HG03159 (cell line): ENCODE measurements at regions not wholly inside any gene's neighbourhood (a gene's known extent, or its start where the extent isn't known, plus 50 kb on each side); places are given as distances from the start of the nearest gene placed in this dataset.

ENCODE experiments used
- ATAC-seq: cut with Tn5 transposase; IDR thresholded peaks from one replicate; pipeline ENCODE4 v1.9.1; 2021; ENCODE audit warnings: mild to moderate bottlenecking, moderate library complexity; ENCODE audit not compliant: unreplicated experiment

DNA sequence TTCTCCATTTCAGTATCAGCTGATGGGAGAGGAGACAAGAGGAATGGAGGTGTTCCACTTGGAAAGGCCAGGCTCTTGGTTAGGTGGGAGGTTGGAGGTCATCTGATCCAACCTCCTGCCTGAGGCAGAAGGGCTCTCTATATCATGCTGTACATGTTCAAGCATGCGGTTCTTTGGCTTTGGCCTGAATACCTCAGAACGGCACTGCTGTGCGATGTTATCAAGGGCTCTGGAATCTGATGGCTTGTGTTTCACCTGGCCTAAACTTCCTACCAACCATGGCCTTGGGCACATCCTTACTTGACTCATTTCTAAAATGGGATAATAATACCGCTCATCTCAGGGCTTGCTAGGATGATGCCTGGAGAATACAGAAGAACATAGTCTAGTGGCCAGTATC is 90.1 kb upstream of the FAM169A start:
- ATAC-seq: no peak

DNA sequence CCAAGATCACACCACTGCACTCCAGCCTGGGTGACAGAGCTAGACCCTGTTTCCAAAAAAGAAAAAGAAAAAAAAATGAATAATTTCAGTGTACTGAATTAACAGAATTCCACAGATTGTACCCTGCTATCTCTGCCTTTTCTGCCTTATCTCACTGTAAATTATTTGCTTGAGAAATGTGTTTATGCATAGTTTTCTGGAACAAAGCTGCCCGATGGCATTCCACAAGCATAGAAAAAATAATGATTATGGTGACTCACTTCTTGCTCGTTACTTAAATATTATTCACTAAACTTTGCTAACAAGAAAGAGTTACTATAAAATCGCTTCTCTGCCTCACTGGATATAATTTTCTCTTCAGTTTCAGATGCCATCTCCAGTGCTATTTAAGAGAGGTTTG is 88.7 kb upstream of the FAM169A start:
- no peak for ATAC-seq

DNA sequence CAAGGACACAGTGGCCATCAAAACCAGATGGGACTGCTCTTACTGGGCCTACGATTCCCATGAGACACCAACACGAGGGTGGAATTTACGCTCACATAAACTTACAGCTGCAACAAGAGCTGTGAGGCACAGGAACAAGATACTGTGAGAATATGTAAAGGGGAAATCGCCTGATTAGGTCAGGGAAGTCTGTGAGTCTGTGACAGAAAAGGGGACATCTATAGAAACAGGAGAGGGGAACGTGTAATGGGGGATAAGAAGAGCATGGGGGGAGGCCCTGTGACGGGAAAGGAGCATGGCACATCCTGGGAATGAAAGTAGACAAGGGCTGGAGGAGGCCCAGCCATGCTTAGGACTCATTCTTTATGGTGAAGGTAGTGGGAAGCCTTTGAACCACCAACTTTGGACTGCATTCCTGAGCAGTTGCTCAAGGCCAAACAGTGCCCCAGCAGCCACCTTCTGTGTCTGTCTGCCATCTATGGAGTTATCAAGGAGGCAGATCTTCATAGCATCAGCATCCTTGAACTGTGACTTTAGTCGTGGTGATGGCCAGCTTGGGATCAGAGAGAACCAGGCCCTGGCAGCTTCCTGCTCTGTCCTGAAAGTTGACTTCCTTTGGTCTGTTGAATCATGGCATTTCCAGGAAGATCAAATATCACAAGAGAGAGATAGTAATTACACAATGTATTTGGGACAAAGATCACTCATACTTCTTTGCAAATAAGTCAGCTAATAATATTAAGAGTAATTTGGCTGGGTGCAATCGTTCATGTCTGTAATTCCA is 87.9 kb upstream of the FAM169A start:
- ATAC-seq: no peak

DNA sequence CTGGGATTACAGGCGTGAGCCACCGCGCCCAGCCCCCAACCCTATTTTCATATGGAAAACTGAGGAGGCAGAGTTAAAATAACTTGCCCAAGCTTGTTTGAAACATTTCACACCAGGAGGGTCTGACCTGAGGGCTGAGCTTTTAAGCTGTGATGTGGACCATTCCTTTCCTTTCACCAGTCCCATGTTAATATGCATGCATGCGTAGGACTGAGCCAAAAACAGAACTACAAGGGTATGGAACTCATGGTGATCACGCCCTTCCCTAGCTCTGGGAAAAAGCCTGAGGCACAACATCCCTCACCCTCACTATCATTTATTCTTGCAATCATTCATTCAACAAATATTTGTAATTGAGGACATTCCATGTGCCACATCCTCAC is 87.4 kb upstream of the FAM169A start:
- ATAC-seq: no peak

DNA sequence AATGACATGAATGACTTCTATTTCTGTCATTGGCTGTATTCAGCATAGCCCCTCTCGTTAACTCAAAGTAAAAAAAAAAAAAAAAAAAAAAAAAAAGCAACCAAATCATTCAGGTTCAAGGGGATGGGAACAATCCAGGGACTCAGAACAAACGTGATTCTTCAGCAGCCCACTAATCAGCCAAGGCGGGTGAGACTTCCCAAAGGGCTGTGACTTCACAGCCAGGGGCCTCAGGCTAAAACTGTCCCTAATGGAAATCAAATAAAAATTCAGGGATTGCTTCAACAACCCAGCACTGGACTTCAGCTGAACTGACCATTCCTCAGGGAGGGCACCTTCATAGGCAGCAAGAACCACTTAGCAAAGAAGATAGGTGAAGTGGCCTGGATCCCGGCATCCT is 86.2 kb upstream of the FAM169A start:
- ATAC-seq: no peak

DNA sequence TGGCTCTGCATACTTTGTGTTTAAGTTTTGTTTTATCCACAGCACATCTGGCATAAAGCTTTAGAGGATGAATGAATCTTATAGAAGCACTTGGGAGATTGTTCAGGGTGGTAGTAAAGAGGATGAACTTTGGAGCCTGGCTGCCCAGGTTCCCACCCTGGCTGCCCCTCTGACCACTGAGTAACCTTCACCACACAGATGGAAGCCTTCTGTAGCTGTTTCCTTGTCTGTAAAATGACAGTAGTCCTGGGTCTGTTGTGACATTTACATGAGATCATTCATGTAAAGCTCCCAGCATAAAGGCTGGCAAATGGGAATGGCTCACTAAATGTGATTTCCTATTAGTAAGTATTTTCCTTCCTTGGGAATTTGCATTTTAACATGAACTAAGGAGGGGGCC is 85.7 kb upstream of the FAM169A start:
- no peak for ATAC-seq

DNA sequence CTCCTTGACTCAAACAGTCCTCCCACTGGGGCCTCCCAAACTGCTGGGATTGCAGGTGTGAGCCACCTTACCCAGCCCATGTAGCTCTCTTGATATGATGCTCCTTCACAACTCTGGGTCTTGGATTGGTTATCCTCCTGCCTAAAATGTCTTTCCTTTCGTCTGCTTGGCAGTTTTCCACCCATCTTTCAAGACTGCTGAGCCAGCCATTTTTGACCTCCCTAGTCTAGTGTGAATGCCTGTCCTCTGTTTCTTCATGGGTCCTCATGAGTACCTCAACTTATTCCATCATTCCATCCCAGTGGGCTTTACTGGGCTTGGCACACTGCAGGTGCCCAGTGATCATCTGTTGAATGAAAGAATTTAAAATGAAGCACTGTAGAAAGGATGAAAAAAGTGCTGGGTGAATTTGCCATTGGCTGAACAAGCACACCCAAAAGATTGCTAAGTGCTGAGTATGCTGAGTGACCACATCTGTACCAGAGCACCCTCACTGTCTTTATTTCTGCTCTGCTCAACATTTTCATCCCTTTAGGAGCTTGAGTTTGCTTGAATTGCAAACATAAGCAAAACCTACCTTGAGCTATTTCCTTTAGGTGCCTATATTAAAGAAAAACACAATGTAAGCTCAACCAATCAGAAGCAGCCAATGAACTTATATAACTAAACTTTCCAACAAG is 84.8 kb upstream of the FAM169A start:
- no peak for ATAC-seq

DNA sequence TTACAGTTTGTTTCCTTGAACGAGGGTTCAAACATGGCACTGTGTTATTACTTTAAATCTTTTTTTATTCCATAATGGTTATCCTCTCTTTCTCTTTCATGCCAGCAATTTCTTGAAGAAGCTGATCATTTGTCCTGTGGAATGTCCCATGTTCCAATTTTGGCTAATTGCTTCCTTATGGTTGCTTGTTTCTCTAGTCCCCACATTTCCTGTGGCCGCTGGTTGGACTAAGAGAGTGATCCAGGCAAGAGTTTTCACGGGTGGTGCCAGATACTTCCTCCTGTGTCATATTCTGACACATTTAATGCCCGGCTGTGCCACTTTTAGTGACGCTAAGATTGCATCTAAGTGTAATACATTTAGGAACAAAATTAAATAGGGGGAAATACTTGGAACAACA is 83.8 kb upstream of the FAM169A start:
- ATAC-seq: no peak

DNA sequence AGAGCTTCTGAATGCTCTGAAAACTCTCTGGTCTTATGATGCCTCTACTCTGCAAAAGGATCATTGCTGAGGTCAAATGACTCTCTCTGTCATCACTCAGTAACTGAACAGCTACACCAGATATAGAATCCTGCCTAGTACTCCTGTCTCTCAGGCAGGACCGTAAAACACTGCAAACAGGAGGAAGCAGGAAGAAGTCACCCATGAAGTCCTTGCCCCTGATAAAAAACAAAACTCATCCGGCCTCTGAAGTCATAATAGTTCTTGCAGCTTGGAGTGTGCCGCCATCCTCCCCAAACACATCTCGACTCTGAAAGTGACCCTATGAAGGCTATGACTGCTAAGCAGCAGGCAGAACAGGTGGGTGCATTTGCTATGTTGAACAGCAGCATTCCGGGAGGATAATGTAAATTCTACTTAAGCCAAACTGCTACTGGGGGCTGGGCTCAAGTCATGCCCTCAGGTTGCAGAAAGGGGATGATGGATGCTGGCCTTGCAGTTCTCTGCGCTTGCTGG is 81.9 kb upstream of the FAM169A start:
- no peak for ATAC-seq

DNA sequence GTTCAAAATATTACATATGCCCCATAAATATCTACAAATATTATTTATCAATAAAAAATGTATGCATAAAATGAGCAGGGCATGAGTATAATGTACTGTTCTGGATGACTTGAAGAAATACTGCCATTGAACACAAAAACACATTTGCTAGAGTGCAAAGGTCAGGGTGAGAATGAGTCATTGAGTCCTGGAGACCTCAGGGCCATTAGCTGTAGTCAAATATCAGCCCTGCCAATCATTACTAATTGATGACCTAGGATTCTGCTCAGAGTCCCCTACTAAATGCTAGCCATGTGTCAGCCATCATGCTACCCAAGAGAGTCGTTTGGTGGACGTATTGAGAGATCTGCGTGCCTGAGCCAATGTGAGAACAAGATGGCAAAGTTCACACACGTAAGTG is 80.3 kb upstream of the FAM169A start:
- no peak for ATAC-seq

DNA sequence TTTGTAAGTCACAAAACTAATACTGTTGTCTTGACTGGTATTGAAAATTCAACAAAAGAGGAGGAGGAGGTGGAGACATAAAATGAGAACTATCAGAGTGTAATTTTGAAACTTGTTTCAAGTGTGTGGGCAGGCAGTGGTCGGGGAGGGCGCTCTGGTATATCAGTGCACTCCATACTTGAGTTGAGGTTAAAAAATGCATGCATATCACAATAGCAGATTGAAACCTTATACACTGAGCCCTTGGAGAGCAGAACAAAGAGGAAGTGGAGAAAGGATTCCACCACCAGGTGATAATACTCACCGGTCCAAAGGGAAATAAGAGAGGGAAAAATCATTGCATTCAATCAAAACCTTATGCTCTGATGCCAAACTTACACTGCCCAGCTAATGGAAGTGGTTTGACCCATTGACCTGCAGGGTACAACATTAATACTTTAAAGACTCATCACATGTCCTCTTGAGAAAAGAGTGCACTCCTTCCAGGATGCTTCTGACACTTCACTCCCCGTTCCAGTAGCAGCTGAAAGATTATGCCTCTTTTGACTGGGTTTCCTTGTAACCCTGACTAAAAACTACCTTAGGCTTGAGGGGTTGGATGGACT is 79.5 kb upstream of the FAM169A start:
- ATAC-seq: peak; percentile 56

DNA sequence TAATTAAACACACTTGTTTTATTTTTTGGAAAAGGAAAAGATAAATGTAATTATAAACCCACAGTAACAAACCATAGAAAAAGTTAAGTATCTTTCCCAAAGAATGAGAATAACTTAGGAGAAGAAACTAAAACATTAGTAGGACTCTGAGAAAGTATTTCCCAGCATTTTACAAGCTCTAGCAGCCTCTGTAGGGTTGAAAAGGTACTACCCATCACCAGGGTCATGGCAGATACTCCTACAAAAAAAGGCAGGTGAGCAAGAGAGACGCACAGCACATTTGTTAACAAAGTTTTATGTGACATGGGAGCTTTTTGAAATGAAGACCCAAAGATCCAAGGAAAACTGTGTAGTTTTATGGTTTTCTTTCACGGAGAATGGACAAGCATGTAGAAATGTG is 77.7 kb upstream of the FAM169A start:
- ATAC-seq: no peak

DNA sequence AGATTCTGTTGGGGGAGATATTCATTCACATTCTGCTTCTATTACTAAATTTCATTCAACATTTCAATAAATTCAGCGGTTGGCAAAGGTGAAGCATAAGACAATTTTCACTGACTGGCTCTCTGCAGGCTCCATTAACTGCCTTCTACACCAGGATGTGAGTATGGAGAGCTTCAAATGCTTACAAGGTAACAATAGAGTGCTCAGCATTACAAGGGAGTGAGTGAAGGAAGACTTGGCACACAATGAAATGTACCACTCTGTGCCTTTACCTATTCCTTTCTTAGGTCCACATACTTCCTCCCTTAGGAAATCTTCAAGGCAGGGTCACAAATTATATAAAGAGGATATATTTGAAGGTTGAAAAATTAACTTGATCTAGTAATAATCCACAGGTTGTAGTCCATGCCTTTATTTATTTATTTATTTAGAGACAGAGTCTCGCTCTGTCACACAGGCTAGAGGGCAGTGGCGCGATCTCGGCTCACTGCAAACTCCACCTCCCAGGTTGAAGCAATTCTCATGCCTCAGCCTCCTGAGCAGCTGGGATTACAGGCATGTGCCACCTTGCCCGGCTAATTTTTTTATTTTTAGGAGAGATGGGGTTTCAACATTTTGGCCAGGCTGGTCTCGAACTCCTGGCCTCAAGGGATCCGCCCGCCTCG is 76.6 kb upstream of the FAM169A start:
- no peak for ATAC-seq

DNA sequence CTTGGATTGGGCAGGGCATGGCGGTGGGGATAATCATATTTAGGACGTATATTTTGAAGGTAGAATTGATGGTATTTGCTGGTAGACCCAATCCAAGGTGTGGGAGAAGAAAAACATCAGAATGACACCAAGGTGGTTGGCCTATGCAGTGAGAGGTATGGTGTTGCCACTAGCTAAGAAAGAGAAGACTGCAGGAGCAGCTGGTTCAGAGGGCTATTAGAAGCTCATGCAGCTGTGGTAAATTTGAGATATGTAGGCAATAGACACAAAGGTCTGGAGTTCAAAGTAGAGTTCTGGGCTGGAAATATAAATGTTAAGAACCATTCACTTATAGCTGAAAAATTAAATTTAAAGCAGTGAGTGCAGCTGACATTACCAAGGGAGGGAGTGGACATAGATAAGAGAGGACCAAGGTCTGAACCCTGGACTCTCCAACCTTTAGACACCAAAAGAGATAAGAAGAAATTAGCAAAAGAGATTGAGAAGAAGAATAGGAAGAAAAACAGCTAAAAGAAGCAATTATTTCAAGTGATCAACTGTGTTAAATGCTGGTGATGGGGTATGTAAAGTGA is 74.7 kb upstream of the FAM169A start:
- no peak for ATAC-seq

DNA sequence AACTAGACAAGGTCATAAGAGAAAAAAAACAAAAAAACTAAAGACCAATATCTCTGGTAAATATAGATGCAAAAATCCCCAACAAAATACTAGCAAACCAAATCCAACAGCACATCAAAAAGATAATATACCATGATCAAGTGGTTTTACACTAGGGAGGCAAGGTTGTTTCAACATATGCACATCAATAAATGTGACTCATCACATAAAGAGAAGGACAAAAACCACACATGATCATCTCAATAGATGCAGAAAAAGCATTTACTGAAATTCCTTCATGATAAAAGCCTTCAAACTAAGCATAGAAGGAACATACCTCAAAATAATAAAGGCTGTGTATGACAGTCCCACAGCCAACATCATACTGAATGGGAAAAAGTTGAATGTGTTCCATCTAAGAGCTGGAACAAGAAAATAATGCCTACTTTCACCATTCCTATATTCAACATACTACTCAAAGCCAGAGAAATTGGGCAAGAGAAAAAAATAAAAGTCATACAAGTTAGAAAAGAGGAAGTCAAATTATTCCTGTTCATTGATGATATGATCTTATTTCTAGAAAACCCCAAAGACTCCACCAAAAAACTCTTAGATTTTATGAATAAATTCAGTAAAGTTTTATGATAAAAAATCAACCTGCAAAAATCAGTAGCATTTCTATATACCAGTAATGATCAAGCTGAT is 72.2 kb upstream of the FAM169A start:
- no peak for ATAC-seq

DNA sequence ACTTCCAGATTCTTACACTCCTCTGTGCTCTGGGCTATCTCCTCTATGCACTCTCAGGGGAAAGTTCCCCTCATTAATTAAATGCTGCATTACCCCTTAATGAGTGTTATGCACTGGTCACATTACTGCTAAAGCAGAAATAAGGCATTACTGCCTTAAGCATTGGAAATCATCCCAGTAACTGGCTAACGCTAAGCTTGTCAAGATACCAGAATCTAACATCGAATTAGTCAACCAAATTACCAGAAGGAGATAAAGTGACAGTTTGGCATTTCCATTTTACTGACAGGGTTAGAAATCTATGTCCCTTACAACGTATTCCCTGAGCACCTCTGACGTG is 69.5 kb upstream of the FAM169A start:
- no peak for ATAC-seq

DNA sequence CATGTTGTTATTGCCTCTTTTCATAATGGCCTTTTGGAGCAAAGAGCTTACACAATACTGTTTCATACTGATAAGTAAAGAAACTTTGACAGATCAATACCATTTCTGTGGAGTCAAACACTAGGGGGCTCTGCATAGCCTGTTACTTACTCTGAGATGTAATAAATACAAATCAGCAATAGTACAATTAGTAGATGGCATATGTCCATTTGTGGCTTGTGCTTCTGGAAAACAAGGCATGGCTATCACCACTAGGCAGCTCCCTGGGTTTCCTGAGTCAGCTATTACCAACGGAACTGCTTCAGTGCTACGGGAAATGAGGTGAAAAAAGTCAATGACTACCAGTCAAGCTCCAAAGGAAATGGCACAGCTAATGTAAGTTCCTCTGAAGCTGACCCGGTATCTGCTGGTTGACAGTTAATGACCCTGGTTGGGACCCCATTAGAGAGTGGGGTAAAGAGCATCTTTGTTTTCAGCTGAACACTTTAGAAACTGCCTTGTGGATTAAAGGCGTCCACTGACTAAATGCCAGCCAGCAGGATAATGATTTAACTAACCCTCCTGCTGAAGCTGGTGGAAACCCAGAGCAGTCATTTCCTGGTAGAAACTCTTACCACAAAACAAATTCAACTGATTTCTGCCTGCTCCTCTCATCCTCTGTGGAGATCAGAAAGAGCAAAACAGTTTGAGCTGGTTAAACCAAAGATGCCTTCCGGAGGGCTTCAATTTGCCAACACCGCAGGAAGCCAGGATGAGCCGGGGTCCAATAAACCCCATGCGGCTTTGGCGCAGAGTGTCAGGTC is 69.0 kb upstream of the FAM169A start:
- no peak for ATAC-seq

DNA sequence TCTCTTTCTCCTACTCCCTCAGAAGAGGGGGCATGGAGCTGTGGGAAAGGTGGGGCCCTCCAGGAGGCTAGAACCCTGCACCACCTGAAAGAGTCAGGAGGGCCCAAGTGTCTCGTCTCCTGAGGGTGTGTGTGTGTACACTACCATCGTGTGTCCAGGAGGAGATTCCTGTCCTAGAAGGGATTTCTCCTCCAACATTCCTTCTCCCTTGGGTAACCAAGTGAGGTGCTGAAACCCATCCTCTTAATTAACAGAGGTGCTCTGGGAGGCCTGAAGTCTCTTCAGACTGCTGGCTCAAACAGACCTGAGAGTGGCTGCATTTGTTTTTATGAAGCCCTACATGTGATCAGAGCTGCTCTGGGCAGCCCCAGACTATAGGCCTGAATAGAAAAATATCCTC is 61.1 kb upstream of the FAM169A start:
- ATAC-seq: no peak

DNA sequence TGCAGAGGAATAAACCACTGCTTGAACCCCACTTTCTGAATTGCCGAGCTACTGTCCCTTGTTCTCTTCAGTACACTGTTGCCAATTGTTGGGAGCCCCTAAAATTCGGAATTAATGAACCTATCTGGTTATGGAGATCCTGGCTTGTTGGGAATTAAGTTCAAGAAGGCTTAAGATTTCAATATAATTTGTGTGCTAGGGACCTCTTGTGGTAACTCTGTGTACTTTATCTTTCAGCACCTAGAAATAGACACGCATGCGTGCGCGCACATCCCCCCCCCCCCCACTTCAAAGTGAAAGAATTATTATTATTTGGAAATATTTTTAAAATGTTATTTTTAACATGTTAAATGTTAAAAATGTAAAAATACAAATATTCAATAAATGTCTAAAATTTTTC is 53.3 kb upstream of the FAM169A start:
- no peak for ATAC-seq

DNA sequence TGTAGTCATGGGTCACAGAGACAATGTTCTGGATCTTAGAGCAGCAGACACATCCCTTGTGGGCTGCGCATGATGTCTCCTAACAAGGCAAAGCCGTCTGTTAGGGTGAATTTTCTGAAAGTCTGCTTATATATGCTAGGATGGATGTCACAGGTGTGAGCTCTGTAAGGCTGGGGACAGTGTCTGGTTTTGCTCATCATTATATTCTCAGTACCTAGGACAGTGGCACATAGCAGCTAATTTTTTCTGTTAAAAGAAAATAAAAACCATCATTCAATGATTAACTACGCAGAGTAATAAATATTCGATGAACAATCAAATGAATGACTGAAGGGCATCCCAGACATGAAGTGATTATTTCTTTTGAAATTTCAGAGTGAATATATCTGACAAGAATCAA is 52.9 kb upstream of the FAM169A start:
- ATAC-seq: no peak
